DOHH2 (cell line): ENCODE measurements at regions not wholly inside any gene's neighbourhood (a gene's known extent, or its start where the extent isn't known, plus 50 kb on each side); places are given as distances from the start of the nearest gene placed in this dataset.

Experiments used
- H3F3A ChIP-seq: fragments of 200-600 bp; sonication (generic), shearing (Covaris generic); 2 replicates; pipeline ENCODE4 v1.6.0; 2016; ENCODE audit warnings: antibody characterized with exemption, mild to moderate bottlenecking; ENCODE audit not compliant: control insufficient read depth, insufficient read depth
- H3K27ac ChIP-seq: fragments of 200-600 bp; sonication (generic); 2 replicates; pipeline ENCODE4 v1.5.1; 2014; ENCODE audit warnings: low read depth, mild to moderate bottlenecking, low read length, moderate library complexity
- H3K27me3 ChIP-seq: fragments of 200-600 bp; sonication (generic); 2 replicates; pipeline ENCODE4 v1.6.1; 2014; ENCODE audit warnings: mild to moderate bottlenecking, low read length, mixed read lengths; ENCODE audit not compliant: control insufficient read depth
- H3K36me3 ChIP-seq: fragments of 200-600 bp; sonication (generic); 2 replicates; pipeline ENCODE4 v1.6.1; 2014; ENCODE audit warnings: mild to moderate bottlenecking, low read length, moderate library complexity, mixed read lengths; ENCODE audit not compliant: control insufficient read depth
- H3K4me1 ChIP-seq: fragments of 200-600 bp; sonication (generic); 2 replicates; pipeline ENCODE4 v1.6.1; 2014; ENCODE audit warnings: mild to moderate bottlenecking, low read length, mixed read lengths; ENCODE audit not compliant: control insufficient read depth
- H3K4me2 ChIP-seq: fragments of 200-600 bp; sonication (generic); 2 replicates; pipeline ENCODE4 v1.6.0; 2014; ENCODE audit warnings: mild to moderate bottlenecking, low read length, moderate library complexity
- H3K4me3 ChIP-seq: fragments of 200-600 bp; sonication (generic); 2 replicates; pipeline ENCODE4 v1.5.1; 2014; ENCODE audit warnings: mild to moderate bottlenecking, low read length, mixed read lengths
- H3K79me2 ChIP-seq: fragments of 200-600 bp; sonication (generic); 2 replicates; pipeline ENCODE4 v1.6.1; 2014; ENCODE audit warnings: mild to moderate bottlenecking, low read length, mixed read lengths; ENCODE audit not compliant: control insufficient read depth
- H3K9me2 ChIP-seq: fragments of 200-600 bp; sonication (generic); replicated peaks from 2 replicates; pipeline ENCODE4 v1.6.1; 2014; ENCODE audit warnings: mild to moderate bottlenecking, low read length, mixed read lengths; ENCODE audit not compliant: control insufficient read depth
- H3K9me3 ChIP-seq: fragments of 200-600 bp; sonication (generic); 2 replicates; pipeline ENCODE4 v1.6.1; 2014; ENCODE audit warnings: antibody characterized with exemption, low read length, mixed read lengths; ENCODE audit not compliant: control insufficient read depth, insufficient read depth
- H4K20me1 ChIP-seq: fragments of 200-600 bp; sonication (generic); 2 replicates; pipeline ENCODE4 v1.6.0; 2014; ENCODE audit warnings: low read depth, mild to moderate bottlenecking, antibody characterized with exemption, low read length, moderate library complexity; ENCODE audit not compliant: control insufficient read depth, insufficient read depth
- EZH2phosphoT487 ChIP-seq: fragments of 200-600 bp; sonication (generic); IDR thresholded peaks from 2 replicates; pipeline ENCODE4 v1.6.1; 2017; ENCODE audit warnings: borderline replicate concordance, mild to moderate bottlenecking, antibody characterized with exemption, low read length, moderate library complexity, mixed read lengths
- TF ChIP-seq, protein P1 (sequence below): fragments of 200-600 bp; sonication (generic); IDR thresholded peaks from one replicate; pipeline ENCODE4 v1.5.1; 2014; ENCODE audit warnings: antibody characterized with exemption, mild to moderate bottlenecking, low read depth, low read length; ENCODE audit not compliant: poor library complexity, severe bottlenecking

GRCh38 chr7:35353481-35353880 is 99.6 kb upstream of the TBX20 start:
- H3K4me2 ChIP-seq = no peak overlapping the region
- H4K20me1 ChIP-seq = no peaks in the 10 kb centered on the region
- H3K4me1 ChIP-seq = no peaks in the 10 kb centered on the region
- no peak for TF ChIP-seq EZH2phosphoT487
- TF ChIP-seq, protein P1, sequence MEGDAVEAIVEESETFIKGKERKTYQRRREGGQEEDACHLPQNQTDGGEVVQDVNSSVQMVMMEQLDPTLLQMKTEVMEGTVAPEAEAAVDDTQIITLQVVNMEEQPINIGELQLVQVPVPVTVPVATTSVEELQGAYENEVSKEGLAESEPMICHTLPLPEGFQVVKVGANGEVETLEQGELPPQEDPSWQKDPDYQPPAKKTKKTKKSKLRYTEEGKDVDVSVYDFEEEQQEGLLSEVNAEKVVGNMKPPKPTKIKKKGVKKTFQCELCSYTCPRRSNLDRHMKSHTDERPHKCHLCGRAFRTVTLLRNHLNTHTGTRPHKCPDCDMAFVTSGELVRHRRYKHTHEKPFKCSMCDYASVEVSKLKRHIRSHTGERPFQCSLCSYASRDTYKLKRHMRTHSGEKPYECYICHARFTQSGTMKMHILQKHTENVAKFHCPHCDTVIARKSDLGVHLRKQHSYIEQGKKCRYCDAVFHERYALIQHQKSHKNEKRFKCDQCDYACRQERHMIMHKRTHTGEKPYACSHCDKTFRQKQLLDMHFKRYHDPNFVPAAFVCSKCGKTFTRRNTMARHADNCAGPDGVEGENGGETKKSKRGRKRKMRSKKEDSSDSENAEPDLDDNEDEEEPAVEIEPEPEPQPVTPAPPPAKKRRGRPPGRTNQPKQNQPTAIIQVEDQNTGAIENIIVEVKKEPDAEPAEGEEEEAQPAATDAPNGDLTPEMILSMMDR = no peak
- H3K9me3 ChIP-seq = no peaks in the 10 kb centered on the region
- H3K4me3 ChIP-seq = no peak overlapping the region
- H3K9me2 ChIP-seq = no peaks in the 10 kb centered on the region
- no peaks in the 10 kb centered on the region for H3F3A ChIP-seq
- H3K36me3 ChIP-seq = no peaks in the 10 kb centered on the region
- peaks cover 3% of the 10 kb centered on the region; the same call in 1 of the 2 replicates for H3K27me3 ChIP-seq
- H3K79me2 ChIP-seq = no peaks in the 10 kb centered on the region
- no peak overlapping the region for H3K27ac ChIP-seq

DNA sequence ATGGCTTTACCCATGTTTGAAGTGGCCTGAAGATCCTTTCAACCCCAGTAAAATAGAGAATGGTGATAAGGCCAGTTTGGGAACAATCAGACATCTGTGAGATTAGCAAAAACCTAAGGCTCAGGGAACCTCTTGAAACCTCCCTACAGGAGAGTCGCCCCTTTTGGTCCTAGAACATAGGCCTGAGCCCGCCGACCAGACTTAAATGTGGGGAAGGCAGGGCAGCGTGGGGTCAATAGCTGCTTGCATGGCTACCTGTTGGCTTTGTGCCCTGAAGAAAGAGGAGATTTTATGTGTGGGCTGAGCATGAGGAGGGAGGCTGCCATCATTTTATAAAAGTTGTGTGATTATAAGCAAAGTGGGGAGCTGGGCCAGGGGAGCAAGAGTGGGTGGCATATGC is 97.6 kb upstream of the TBX20 start:
- H3K79me2 ChIP-seq = no peaks in the 10 kb centered on the region
- no peak overlapping the region for H3K27ac ChIP-seq
- H3K9me3 ChIP-seq = no peaks in the 10 kb centered on the region
- H4K20me1 ChIP-seq = no peaks in the 10 kb centered on the region
- H3F3A ChIP-seq = no peaks in the 10 kb centered on the region
- no peaks in the 10 kb centered on the region; the same call in 1 of the 2 replicates for H3K9me2 ChIP-seq
- TF ChIP-seq, protein P1 = no peak
- no peak for TF ChIP-seq EZH2phosphoT487
- H3K27me3 ChIP-seq = peaks cover 9% of the 10 kb centered on the region; the same call in 1 of the 2 replicates
- H3K36me3 ChIP-seq = no peaks in the 10 kb centered on the region
- H3K4me1 ChIP-seq = no peaks in the 10 kb centered on the region
- H3K4me2 ChIP-seq = no peak overlapping the region
- H3K4me3 ChIP-seq = no peak overlapping the region

DNA sequence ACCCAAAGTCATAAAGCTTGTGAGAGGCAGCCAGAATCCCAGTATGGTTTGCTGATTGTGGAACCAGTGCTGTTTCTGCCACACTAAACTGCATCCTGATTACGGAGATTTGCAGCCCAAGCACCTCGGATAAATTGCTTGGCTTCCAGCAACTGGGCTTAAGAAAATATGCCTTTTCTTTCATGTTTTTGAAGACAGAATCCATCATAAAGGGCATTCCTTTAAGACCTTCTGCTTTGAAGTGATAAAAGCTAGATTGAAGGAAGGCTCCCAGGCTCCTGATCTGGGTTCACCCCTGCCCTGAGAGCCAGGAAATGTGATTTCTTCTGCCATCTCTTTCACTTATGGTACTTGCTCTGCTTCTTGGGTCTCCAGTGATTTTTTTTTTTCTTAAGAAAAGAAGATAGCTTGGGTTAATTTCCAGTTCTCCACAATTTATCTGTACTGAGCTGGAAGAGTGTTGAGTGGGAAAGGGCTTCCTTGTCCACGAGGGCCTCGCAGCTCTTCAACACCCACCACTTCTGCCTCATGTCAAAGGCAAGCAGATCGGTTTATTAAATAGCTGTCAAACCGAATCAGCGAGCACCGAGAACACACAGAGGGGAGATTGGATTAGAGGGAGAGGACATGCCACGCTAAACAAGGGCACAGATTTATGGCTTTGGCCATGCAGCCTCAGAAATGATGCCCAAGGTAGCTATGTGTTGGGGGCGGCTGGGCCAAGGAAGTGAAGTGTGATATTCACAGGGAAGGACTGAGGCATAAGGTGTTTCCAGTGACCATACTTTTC is 94.9 kb upstream of the TBX20 start:
- Histone ChIP-seq H4K20me1 (no peaks in the 10 kb centered on the region), H3K27ac (no peak overlapping the region), H3K4me1 (no peaks in the 10 kb centered on the region), H3K36me3 (no peaks in the 10 kb centered on the region), H3F3A (no peaks in the 10 kb centered on the region), H3K4me2 (no peak overlapping the region), H3K9me3 (no peaks in the 10 kb centered on the region), H3K9me2 (no peaks in the 10 kb centered on the region; the same call in 1 of the 2 replicates), H3K4me3 (no peak overlapping the region), H3K27me3 (peaks cover 9% of the 10 kb centered on the region; the same call in 1 of the 2 replicates), H3K79me2 (no peaks in the 10 kb centered on the region)
- TF ChIP-seq, protein P1 = no peak
